ENCODE measurements at regions not wholly inside any gene's neighbourhood (a gene's known extent, or its start where the extent isn't known, plus 50 kb on each side); places are given as distances from the start of the nearest gene placed in this dataset.

- ChIA-PET CTCF (interaction anchor here (0.7 kb wide), 1 partner anchor 1172 kb away, joined by 3 read pairs; no protein-coding TSS in a partner anchor), POLR2A (no interaction called here)
- intact Hi-C loops (cut with micrococcal nuclease): no loop called here
- Histone ChIP-seq H3K27ac (ENCODE audit: low read depth, low read length) (no peak overlapping the region), H3K4me1 (ENCODE audit: control insufficient read depth in 2 of 2, insufficient read depth in 2 of 2, low read length in 2 of 2) (no peaks in the 10 kb centered on the region), H3K27me3 (ENCODE audit: control insufficient read depth in 2 of 2, insufficient read depth in 2 of 2, low read length in 2 of 2) (no peaks in the 10 kb centered on the region), H3K4me3 (ENCODE audit: low read length) (no peak overlapping the region), H3K36me3 (ENCODE audit: control insufficient read depth in 2 of 3, insufficient read depth in 3 of 3, low read length in 3 of 3) (no peaks in the 10 kb centered on the region), H3K9me3 (ENCODE audit: control insufficient read depth in 2 of 3, low read length in 3 of 3) (no peaks in the 10 kb centered on the region)
- no peak overlapping the region for H3K27ac Mint-ChIP-seq
- DNase-seq (no peak), ATAC-seq (no peak)
- H3K9me3 Mint-ChIP-seq: peaks cover 0 to 7% (median 0%) of the 10 kb centered on the region in 11 donors
- no peaks in the 10 kb centered on the region for H3K4me1 Mint-ChIP-seq
- H3K27me3 Mint-ChIP-seq: peaks cover 0 to 11% (median 9%) of the 10 kb centered on the region in 5 donors
- H3K36me3 Mint-ChIP-seq: no peaks in the 10 kb centered on the region
- no peak overlapping the region for H3K4me3 Mint-ChIP-seq
Measured at GRCh38 chr5:173472164-173472563, 143.9 kb upstream of the STC2 start.

- peaks cover 0 to 15% (median 9%) of the 10 kb centered on the region in 5 donors for H3K27me3 Mint-ChIP-seq
- intact Hi-C loops (cut with micrococcal nuclease): no loop called here
- H3K36me3 Mint-ChIP-seq: no peaks in the 10 kb centered on the region
- Histone ChIP-seq H3K27me3 (ENCODE audit: control insufficient read depth in 2 of 2, insufficient read depth in 2 of 2, low read length in 2 of 2) (no peaks in the 10 kb centered on the region), H3K4me1 (ENCODE audit: control insufficient read depth in 2 of 2, insufficient read depth in 2 of 2, low read length in 2 of 2) (no peaks in the 10 kb centered on the region), H3K4me3 (ENCODE audit: low read length) (no peak overlapping the region), H3K9me3 (ENCODE audit: control insufficient read depth in 2 of 3, low read length in 3 of 3) (peaks cover 0 to 8% (median 0%) of the 10 kb centered on the region in 3 experiments), H3K27ac (ENCODE audit: low read depth, low read length) (no peak overlapping the region), H3K36me3 (ENCODE audit: control insufficient read depth in 2 of 3, insufficient read depth in 3 of 3, low read length in 3 of 3) (no peaks in the 10 kb centered on the region)
- ChIA-PET POLR2A (no interaction called here), CTCF (no interaction called here)
- H3K27ac Mint-ChIP-seq: no peak overlapping the region
- no peak overlapping the region for H3K4me3 Mint-ChIP-seq
- no peak for DNase-seq
- H3K9me3 Mint-ChIP-seq: peaks cover 0 to 23% (median 4%) of the 10 kb centered on the region in 11 donors
- H3K4me1 Mint-ChIP-seq: no peaks in the 10 kb centered on the region
- no peak for ATAC-seq
Measured at GRCh38 chr5:173468821-173469251, 140.6 kb upstream of the STC2 start.

- ATAC-seq: no peak
- DNase-seq: no peak
- POLR2A ChIA-PET: no interaction called here
- H3K4me3 Mint-ChIP-seq: no peak overlapping the region
- H3K27ac Mint-ChIP-seq: no peak overlapping the region
- no peaks in the 10 kb centered on the region for H3K4me1 Mint-ChIP-seq
- H3K36me3 Mint-ChIP-seq: no peaks in the 10 kb centered on the region
- Histone ChIP-seq H3K27me3 (ENCODE audit: control insufficient read depth in 2 of 2, insufficient read depth in 2 of 2, low read length in 2 of 2) (no peaks in the 10 kb centered on the region), H3K4me1 (ENCODE audit: control insufficient read depth in 2 of 2, insufficient read depth in 2 of 2, low read length in 2 of 2) (no peaks in the 10 kb centered on the region), H3K27ac (ENCODE audit: low read depth, low read length) (no peak overlapping the region), H3K36me3 (ENCODE audit: control insufficient read depth in 2 of 3, insufficient read depth in 3 of 3, low read length in 3 of 3) (no peaks in the 10 kb centered on the region), H3K4me3 (ENCODE audit: low read length) (no peak overlapping the region), H3K9me3 (ENCODE audit: control insufficient read depth in 2 of 3, low read length in 3 of 3) (peaks cover 0 to 8% (median 0%) of the 10 kb centered on the region in 3 experiments)
- intact Hi-C loops (cut with micrococcal nuclease): no loop called here
- H3K9me3 Mint-ChIP-seq: peaks cover 0 to 23% (median 6%) of the 10 kb centered on the region in 11 donors
- peaks cover 0 to 18% (median 9%) of the 10 kb centered on the region in 5 donors for H3K27me3 Mint-ChIP-seq
- CTCF ChIA-PET: no interaction called here
Measured at GRCh38 chr5:173466227-173466626, 138.0 kb upstream of the STC2 start.

GRCh38 chr5:173464813-173465212 is 136.6 kb upstream of the STC2 start:
- H3K36me3 Mint-ChIP-seq: no peaks in the 10 kb centered on the region
- CTCF ChIA-PET: no interaction called here
- POLR2A ChIA-PET: no interaction called here
- Histone ChIP-seq H3K27ac (ENCODE audit: low read depth, low read length) (no peak overlapping the region), H3K4me1 (ENCODE audit: control insufficient read depth in 2 of 2, insufficient read depth in 2 of 2, low read length in 2 of 2) (no peaks in the 10 kb centered on the region), H3K27me3 (ENCODE audit: control insufficient read depth in 2 of 2, insufficient read depth in 2 of 2, low read length in 2 of 2) (no peaks in the 10 kb centered on the region), H3K4me3 (ENCODE audit: low read length) (no peak overlapping the region), H3K9me3 (ENCODE audit: control insufficient read depth in 2 of 3, low read length in 3 of 3) (peaks cover 0 to 8% (median 0%) of the 10 kb centered on the region in 3 experiments), H3K36me3 (ENCODE audit: control insufficient read depth in 2 of 3, insufficient read depth in 3 of 3, low read length in 3 of 3) (no peaks in the 10 kb centered on the region)
- peaks cover 0 to 21% (median 5%) of the 10 kb centered on the region in 5 donors for H3K27me3 Mint-ChIP-seq
- H3K4me3 Mint-ChIP-seq: no peak overlapping the region
- intact Hi-C loops (cut with micrococcal nuclease): no loop called here
- H3K9me3 Mint-ChIP-seq: peaks cover 0 to 23% (median 6%) of the 10 kb centered on the region in 11 donors
- H3K4me1 Mint-ChIP-seq: no peaks in the 10 kb centered on the region
- H3K27ac Mint-ChIP-seq: no peak overlapping the region
- DNase-seq: no peak
- ATAC-seq: no peak

- Mint-ChIP-seq H3K9me3 (peaks cover 0 to 23% (median 6%) of the 10 kb centered on the region in 11 donors), H3K36me3 (no peaks in the 10 kb centered on the region), H3K27ac (no peak overlapping the region), H3K4me3 (no peak overlapping the region), H3K4me1 (peaks cover 0 to 2% (median 0%) of the 10 kb centered on the region in 7 donors), H3K27me3 (peaks cover 0 to 16% (median 0%) of the 10 kb centered on the region in 5 donors)
- intact Hi-C loops (cut with micrococcal nuclease): no loop called here
- no peaks in the 10 kb centered on the region for H3K27me3 ChIP-seq (ENCODE audit: control insufficient read depth in 2 of 2, insufficient read depth in 2 of 2, low read length in 2 of 2)
- POLR2A ChIA-PET: no interaction called here
- DNase-seq (no peak), ATAC-seq (no peak)
- peaks cover 0 to 8% (median 0%) of the 10 kb centered on the region in 3 experiments for H3K9me3 ChIP-seq (ENCODE audit: control insufficient read depth in 2 of 3, low read length in 3 of 3)
- no peak overlapping the region for H3K27ac ChIP-seq (ENCODE audit: low read depth, low read length)
- H3K4me3 ChIP-seq (ENCODE audit: low read length): no peak overlapping the region
- CTCF ChIA-PET: no interaction called here
- H3K4me1 ChIP-seq (ENCODE audit: control insufficient read depth in 2 of 2, insufficient read depth in 2 of 2, low read length in 2 of 2): no peaks in the 10 kb centered on the region
- H3K36me3 ChIP-seq (ENCODE audit: control insufficient read depth in 2 of 3, insufficient read depth in 3 of 3, low read length in 3 of 3): no peaks in the 10 kb centered on the region
Measured at GRCh38 chr5:173463207-173463606, 135.0 kb upstream of the STC2 start.

- Mint-ChIP-seq H3K27ac (no peak overlapping the region), H3K9me3 (peaks cover 0 to 4% (median 0%) of the 10 kb centered on the region in 11 donors), H3K36me3 (no peaks in the 10 kb centered on the region), H3K27me3 (peaks cover 0 to 15% (median 0%) of the 10 kb centered on the region in 5 donors), H3K4me3 (no peak overlapping the region), H3K4me1 (peaks cover 0 to 2% (median 0%) of the 10 kb centered on the region in 7 donors)
- Histone ChIP-seq H3K27me3 (ENCODE audit: control insufficient read depth in 2 of 2, insufficient read depth in 2 of 2, low read length in 2 of 2) (no peaks in the 10 kb centered on the region), H3K27ac (ENCODE audit: low read depth, low read length) (no peak overlapping the region), H3K36me3 (ENCODE audit: control insufficient read depth in 2 of 3, insufficient read depth in 3 of 3, low read length in 3 of 3) (no peaks in the 10 kb centered on the region), H3K9me3 (ENCODE audit: control insufficient read depth in 2 of 3, low read length in 3 of 3) (no peaks in the 10 kb centered on the region), H3K4me3 (ENCODE audit: low read length) (no peak overlapping the region), H3K4me1 (ENCODE audit: control insufficient read depth in 2 of 2, insufficient read depth in 2 of 2, low read length in 2 of 2) (no peaks in the 10 kb centered on the region)
- intact Hi-C loops (cut with micrococcal nuclease): no loop called here
- CTCF ChIA-PET: no interaction called here
- POLR2A ChIA-PET: no interaction called here
- ATAC-seq (peak; percentile 40), DNase-seq (no peak)
Measured at GRCh38 chr5:173458828-173459609, 130.8 kb upstream of the STC2 start.

- Mint-ChIP-seq H3K27me3 (peaks cover 0 to 18% (median 0%) of the 10 kb centered on the region in 5 donors), H3K27ac (no peak overlapping the region)
- CTCF ChIA-PET: no interaction called here
Measured at GRCh38 chr5:173457482-173457881, 129.3 kb upstream of the STC2 start.

More at GRCh38 chr5:173457482-173457881, 129.3 kb upstream of the STC2 start:
- no peaks in the 10 kb centered on the region for H3K9me3 ChIP-seq (ENCODE audit: control insufficient read depth in 2 of 3, low read length in 3 of 3)
- Mint-ChIP-seq H3K4me3 (no peak overlapping the region), H3K9me3 (peaks cover 0 to 4% (median 0%) of the 10 kb centered on the region in 11 donors), H3K36me3 (no peaks in the 10 kb centered on the region), H3K4me1 (peaks cover 0 to 2% (median 0%) of the 10 kb centered on the region in 7 donors)
- no peak overlapping the region for H3K4me3 ChIP-seq (ENCODE audit: low read length)
- no peaks in the 10 kb centered on the region for H3K4me1 ChIP-seq (ENCODE audit: control insufficient read depth in 2 of 2, insufficient read depth in 2 of 2, low read length in 2 of 2)
- no peaks in the 10 kb centered on the region for H3K36me3 ChIP-seq (ENCODE audit: control insufficient read depth in 2 of 3, insufficient read depth in 3 of 3, low read length in 3 of 3)
- intact Hi-C loops (cut with micrococcal nuclease): no loop called here
- H3K27ac ChIP-seq (ENCODE audit: low read depth, low read length): no peak overlapping the region
- POLR2A ChIA-PET: no interaction called here
- no peak for DNase-seq
- H3K27me3 ChIP-seq (ENCODE audit: control insufficient read depth in 2 of 2, insufficient read depth in 2 of 2, low read length in 2 of 2): no peaks in the 10 kb centered on the region
- no peak for ATAC-seq
